Activated T-cell treated with anti-CD3 and anti-CD28 coated beads, Interleukin-2, amount 50 U/mL, for 48 hours (primary cell): ENCODE measurements at regions not wholly inside any gene's neighbourhood (a gene's known extent, or its start where the extent isn't known, plus 50 kb on each side); places are given as distances from the start of the nearest gene placed in this dataset.
"Not testable (repeated sequence)": the region's sequence is repeated elsewhere in the genome, so short reads cannot be mapped to it uniquely, and the experiment has no call there.

ENCODE experiments used
- DNase-seq, 2 experiments: peaks; one replicate each; pipeline ENCODE4 v3.0.0-alpha.2; 2020

- not testable (repeated sequence) for DNase-seq
These were observed 110.4 kb downstream of the PRKAB2 start for GRCh38 chr1:147061880-147062279.

GRCh38 chr1:147053269-147053668, 115.1 kb downstream of the NBPF12 start:
- no peak for DNase-seq

- DNase-seq: no peak
These were observed 114.6 kb downstream of the NBPF12 start for GRCh38 chr1:147052677-147053076.

- DNase-seq: no peak
These were observed 114.0 kb downstream of the NBPF12 start for GRCh38 chr1:147052143-147052542.

- no peak for DNase-seq
These were observed 113.0 kb downstream of the NBPF12 start for GRCh38 chr1:147051136-147051535.

GRCh38 chr1:147050654-147051053, 112.5 kb downstream of the NBPF12 start:
- DNase-seq: no peak

- DNase-seq: not testable (repeated sequence)
These were observed 108.8 kb downstream of the NBPF12 start for GRCh38 chr1:147046863-147047394.

- no peak for DNase-seq
These were observed 108.2 kb downstream of the NBPF12 start for GRCh38 chr1:147046189-147046862.
